Astrocyte of the cerebellum (primary cell): ENCODE measurements at regions not wholly inside any gene's neighbourhood (a gene's known extent, or its start where the extent isn't known, plus 50 kb on each side); places are given as distances from the start of the nearest gene placed in this dataset.
"Not testable (repeated sequence)": the region's sequence is repeated elsewhere in the genome, so short reads cannot be mapped to it uniquely, and the experiment has no call there.

Experiments
- DNase-seq: peaks from one replicate; pipeline ENCODE4 v3.0.0-alpha.2; 2011; ENCODE audit warnings: low read depth
- H3K4me3 ChIP-seq: 2 replicates; pipeline ENCODE4 v1.5.1; 2011; ENCODE audit warnings: mild to moderate bottlenecking, low read depth, low read length, moderate library complexity
- in situ Hi-C: cut with HindIII; loops from 2 replicates; pipeline ENCODE4 v1.10.0; 2017; ENCODE audit warnings: low sequenced_read_pairs
- TF ChIP-seq, protein P1 (sequence below): IDR thresholded peaks from 2 replicates; pipeline ENCODE4 v1.5.1; 2012; ENCODE audit warnings: low read length, low read depth, moderate library complexity, mild to moderate bottlenecking; ENCODE audit errors: missing control alignments

DNA sequence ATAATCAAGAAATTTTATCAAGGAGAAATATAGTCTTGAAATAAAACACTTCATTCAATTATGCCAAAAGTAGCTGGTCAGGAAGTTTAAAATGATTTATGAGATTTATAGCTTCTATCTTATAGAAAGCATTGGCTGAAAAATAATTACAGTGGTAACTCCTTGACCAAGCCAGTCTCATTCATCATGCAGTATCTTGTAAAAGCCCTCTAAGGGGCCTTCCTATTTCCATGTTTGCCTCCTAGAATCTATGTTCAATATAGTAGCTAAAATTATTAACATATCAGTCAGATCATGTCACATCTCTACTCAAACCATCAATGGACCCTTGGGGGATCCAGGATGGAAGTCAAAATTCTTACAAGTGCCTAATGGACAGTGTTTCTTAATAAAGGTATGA lies 393.4 kb upstream of the ST8SIA4 start:
- TF ChIP-seq, protein P1, sequence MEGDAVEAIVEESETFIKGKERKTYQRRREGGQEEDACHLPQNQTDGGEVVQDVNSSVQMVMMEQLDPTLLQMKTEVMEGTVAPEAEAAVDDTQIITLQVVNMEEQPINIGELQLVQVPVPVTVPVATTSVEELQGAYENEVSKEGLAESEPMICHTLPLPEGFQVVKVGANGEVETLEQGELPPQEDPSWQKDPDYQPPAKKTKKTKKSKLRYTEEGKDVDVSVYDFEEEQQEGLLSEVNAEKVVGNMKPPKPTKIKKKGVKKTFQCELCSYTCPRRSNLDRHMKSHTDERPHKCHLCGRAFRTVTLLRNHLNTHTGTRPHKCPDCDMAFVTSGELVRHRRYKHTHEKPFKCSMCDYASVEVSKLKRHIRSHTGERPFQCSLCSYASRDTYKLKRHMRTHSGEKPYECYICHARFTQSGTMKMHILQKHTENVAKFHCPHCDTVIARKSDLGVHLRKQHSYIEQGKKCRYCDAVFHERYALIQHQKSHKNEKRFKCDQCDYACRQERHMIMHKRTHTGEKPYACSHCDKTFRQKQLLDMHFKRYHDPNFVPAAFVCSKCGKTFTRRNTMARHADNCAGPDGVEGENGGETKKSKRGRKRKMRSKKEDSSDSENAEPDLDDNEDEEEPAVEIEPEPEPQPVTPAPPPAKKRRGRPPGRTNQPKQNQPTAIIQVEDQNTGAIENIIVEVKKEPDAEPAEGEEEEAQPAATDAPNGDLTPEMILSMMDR = no peak
- DNase-seq = no peak
- in situ Hi-C loops = no loop called here
- H3K4me3 ChIP-seq = no peak overlapping the region

DNA sequence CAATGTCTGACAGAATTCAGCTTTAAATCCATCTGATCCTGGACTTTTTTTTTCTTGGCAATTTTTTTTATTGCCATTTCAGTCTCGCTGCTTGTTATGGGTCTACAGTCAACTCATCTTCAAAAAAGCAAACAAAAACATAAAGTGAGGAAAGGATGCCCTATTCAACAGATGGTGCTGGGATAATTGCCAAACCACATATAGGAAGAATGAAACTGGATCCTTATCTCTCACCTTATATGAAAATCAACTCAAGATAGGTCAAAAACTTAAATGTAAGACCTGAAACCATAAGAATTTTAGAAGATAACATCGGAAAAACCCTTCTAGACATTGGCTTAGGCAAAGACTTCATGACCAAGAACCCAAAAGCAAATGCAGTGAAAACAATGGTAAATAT lies 389.1 kb upstream of the ST8SIA4 start:
- in situ Hi-C loops = no loop called here
- no peak for DNase-seq
- H3K4me3 ChIP-seq = no peak overlapping the region
- TF ChIP-seq, protein P1 = no peak

DNA sequence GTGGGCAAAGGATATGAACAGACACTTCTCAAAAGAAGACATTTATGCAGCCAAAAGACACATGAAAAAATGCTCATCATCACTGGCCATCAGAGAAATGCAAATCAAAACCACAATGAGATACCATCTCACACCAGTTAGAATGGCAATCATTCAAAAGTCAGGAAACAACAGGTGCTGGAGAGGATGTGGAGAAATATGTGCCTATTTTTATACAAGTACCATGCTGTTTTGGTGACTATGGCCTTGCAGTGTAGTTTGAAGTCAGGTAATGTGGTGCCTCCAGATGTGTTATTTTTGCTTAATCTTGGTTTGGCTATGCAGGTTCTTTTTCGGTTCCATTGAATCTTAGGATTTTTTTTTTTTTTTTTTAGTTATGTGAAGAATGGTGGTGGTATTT lies 387.7 kb upstream of the ST8SIA4 start:
- in situ Hi-C loops, DNase-seq: not testable (repeated sequence)

DNA sequence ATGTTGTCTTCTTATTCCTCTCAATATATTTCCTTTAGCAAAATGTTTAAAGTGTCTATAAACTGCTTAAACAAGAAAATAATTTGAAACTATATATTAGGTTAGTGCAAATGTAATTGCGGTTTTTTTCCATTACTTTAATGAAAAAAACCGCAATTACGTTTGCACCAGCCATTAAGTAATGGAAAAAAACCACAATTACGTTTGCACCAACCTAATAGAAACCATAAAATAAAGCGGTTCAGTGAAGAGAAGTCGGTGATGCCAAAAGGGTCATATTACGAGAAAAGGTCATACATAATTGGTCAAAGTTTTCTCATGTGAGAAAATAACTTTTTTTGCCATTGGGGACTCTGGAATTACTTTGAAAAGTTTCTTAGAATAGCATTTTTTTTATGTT lies 385.6 kb upstream of the ST8SIA4 start:
- TF ChIP-seq, protein P1 = no peak
- H3K4me3 ChIP-seq = no peak overlapping the region
- DNase-seq = no peak
- in situ Hi-C loops = no loop called here

More for the DNA sequence above, 387.7 kb upstream of the ST8SIA4 start:
- not testable (repeated sequence) for H3K4me3 ChIP-seq

DNA sequence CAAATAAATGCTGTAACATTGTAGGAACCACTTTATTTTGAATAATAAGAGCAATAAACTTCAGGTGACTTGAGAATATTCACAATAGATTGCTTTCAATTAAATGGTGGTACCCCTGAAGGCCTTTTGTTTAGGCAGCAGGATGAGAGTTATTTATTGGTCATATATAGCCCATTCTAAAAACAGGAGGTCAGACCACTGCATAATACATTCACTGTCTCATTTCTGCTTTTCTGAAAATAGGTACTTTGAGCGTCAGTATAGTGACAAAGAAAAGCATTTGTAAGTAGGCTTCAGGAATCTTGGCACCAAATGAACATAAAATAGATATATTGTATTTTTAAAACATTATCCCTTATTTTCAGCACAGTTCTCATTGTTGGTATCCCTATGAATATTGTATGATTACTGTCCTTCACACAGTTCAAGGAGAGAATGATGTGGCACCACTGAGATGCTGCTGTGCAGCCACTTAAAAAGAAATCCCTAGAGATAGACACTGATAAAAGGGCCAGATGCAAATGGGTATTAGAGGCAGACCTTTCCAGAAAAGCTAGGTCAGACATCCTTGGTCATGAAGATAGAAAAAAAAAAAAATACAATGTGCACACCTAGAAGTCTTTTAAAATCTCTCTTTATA lies 381.8 kb upstream of the ST8SIA4 start:
- TF ChIP-seq, protein P1 = no peak
- no peak overlapping the region for H3K4me3 ChIP-seq
- in situ Hi-C loops = no loop called here
- no peak for DNase-seq

DNA sequence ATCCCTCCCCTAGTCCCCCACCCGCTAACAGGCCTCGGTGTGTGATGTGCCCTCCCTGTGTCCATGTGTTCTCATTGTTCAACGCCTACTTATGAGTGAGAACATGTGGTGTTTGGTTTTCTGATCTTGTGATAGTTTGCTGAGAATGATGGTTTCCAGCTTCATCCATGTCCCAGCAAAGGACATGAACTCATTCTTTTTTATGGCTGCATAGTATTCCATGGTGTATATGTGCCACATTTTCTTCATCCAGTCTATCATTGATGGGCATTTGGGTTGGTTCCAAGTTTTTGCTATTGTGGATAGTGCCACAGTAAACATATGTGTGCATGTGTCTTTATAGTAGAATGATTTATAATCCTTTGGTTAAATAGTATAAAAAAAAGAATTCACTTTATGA lies 380.9 kb upstream of the ST8SIA4 start:
- H3K4me3 ChIP-seq, DNase-seq, in situ Hi-C loops: not testable (repeated sequence)

DNA sequence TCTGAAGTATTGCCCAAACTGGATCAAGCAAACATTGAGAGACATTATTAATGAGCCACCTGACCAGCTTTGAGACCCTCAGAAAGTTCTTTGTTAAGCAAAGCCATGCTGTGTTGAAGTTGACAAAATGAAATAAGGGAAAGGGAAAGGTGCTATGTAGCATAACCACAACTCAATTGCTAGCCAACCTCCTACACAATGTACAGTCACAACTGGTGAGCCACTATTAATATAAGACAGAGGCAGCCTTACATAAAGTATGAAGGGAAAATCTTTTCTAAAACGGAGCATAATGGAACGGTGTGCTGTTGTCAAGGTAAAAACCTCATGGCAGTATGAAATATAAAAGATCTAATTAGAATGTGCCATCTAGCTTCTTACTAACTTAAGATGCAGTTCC lies 375.8 kb upstream of the ST8SIA4 start:
- in situ Hi-C loops = no loop called here

More for the DNA sequence above, 375.8 kb upstream of the ST8SIA4 start:
- TF ChIP-seq, protein P1 = no peak
- no peak for DNase-seq
- no peak overlapping the region for H3K4me3 ChIP-seq
